HG03571 (cell line): ENCODE measurements at regions not wholly inside any gene's neighbourhood (a gene's known extent, or its start where the extent isn't known, plus 50 kb on each side); places are given as distances from the start of the nearest gene placed in this dataset.

ENCODE experiments used
- ATAC-seq: cut with Tn5 transposase; IDR thresholded peaks from one replicate; pipeline ENCODE4 v1.9.1; 2021; ENCODE audit not compliant: unreplicated experiment

GRCh38 chr19:30150626-30151025 lies 208.6 kb downstream of the URI1 start:
- ATAC-seq, result no peak

GRCh38 chr19:30151081-30151480 lies 209.0 kb downstream of the URI1 start:
- no peak for ATAC-seq

- ATAC-seq, result no peak
Observed at GRCh38 chr19:30152510-30153291, 210.7 kb downstream of the URI1 start.

GRCh38 chr19:30153326-30154210 lies 211.5 kb downstream of the URI1 start:
- ATAC-seq, result peak; percentile 54

GRCh38 chr19:30154410-30154809 lies 212.4 kb downstream of the URI1 start:
- ATAC-seq, result no peak

GRCh38 chr19:30155381-30156200 lies 213.6 kb downstream of the URI1 start:
- no peak for ATAC-seq

GRCh38 chr19:30156646-30157045 lies 214.6 kb downstream of the URI1 start:
- no peak for ATAC-seq

GRCh38 chr19:30158067-30158892 lies 213.9 kb upstream of the ZNF536 start:
- no peak for ATAC-seq

GRCh38 chr19:30158893-30159245 lies 213.3 kb upstream of the ZNF536 start:
- ATAC-seq, result no peak

GRCh38 chr19:30159636-30160035 lies 212.5 kb upstream of the ZNF536 start:
- ATAC-seq, result no peak

GRCh38 chr19:30160426-30160825 lies 211.8 kb upstream of the ZNF536 start:
- ATAC-seq, result no peak

GRCh38 chr19:30161021-30161655 lies 211.0 kb upstream of the ZNF536 start:
- ATAC-seq, result no peak

GRCh38 chr19:30161770-30162169 lies 210.4 kb upstream of the ZNF536 start:
- ATAC-seq, result no peak

- no peak for ATAC-seq
Observed at GRCh38 chr19:30162718-30163117, 209.5 kb upstream of the ZNF536 start.

- ATAC-seq, result no peak
Observed at GRCh38 chr19:30163663-30164062, 208.5 kb upstream of the ZNF536 start.

- no peak for ATAC-seq
Observed at GRCh38 chr19:30165228-30165813, 206.9 kb upstream of the ZNF536 start.

GRCh38 chr19:30167206-30167868 lies 204.8 kb upstream of the ZNF536 start:
- ATAC-seq, result no peak

- ATAC-seq, result no peak
Observed at GRCh38 chr19:30167976-30168635, 204.1 kb upstream of the ZNF536 start.

- ATAC-seq, result no peak
Observed at GRCh38 chr19:30168760-30169159, 203.4 kb upstream of the ZNF536 start.
